ENCODE measurements at regions not wholly inside any gene's neighbourhood (a gene's known extent, or its start where the extent isn't known, plus 50 kb on each side); places are given as distances from the start of the nearest gene placed in this dataset.

- TF ChIP-seq, protein P1, sequence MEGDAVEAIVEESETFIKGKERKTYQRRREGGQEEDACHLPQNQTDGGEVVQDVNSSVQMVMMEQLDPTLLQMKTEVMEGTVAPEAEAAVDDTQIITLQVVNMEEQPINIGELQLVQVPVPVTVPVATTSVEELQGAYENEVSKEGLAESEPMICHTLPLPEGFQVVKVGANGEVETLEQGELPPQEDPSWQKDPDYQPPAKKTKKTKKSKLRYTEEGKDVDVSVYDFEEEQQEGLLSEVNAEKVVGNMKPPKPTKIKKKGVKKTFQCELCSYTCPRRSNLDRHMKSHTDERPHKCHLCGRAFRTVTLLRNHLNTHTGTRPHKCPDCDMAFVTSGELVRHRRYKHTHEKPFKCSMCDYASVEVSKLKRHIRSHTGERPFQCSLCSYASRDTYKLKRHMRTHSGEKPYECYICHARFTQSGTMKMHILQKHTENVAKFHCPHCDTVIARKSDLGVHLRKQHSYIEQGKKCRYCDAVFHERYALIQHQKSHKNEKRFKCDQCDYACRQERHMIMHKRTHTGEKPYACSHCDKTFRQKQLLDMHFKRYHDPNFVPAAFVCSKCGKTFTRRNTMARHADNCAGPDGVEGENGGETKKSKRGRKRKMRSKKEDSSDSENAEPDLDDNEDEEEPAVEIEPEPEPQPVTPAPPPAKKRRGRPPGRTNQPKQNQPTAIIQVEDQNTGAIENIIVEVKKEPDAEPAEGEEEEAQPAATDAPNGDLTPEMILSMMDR (conservative IDR thresholded peaks at IDR 0.05; ENCODE audit: low read depth, low read length), result no peak
- no peak for TF ChIP-seq EZH2 (IDR thresholded peaks at IDR 0.05; ENCODE audit: borderline replicate concordance, low read depth, low read length, poor library complexity, severe bottlenecking)
Measured at GRCh38 chr6:26267083-26267589, 97.9 kb upstream of the BTN3A2 start.

Measured in A673 (cell line).